ENCODE measurements at regions not wholly inside any gene's neighbourhood (a gene's known extent, or its start where the extent isn't known, plus 50 kb on each side); places are given as distances from the start of the nearest gene placed in this dataset.

DNA sequence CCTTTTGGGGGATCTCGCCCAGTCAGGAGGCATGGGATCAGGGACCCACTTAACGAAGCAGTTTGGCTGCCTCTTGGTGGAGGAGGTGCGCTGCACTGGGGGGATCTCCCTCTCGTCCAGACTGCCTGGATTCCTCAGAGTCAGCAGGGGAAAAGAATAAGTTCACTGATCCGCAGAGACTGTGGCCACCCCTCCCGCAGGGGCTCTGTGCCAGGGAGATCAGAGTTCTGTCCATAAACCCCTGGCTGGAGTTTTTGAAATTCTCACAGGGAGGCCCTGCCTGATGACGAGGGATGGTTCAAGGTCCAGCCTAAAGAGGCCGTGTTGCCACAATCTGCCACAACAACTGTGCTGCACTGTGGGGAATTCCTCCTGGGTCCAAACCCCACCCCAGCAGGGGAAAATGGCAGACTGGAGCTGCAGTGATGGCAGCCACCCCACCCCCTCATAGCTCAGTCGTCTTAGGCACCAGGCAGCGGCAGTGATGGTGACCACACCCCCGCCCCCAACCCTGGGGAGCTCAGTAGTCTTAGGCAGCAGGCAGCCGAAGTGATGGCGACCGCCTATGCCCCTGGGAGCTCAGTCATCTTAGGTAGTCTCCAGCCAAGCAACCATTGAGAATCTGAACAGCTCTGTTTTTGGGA is 273.8 kb upstream of the USP25 start:
- DNase-seq = no peak
- no peaks in the 10 kb centered on the region for H3K27me3 ChIP-seq (ENCODE audit: low read depth)
- TF ChIP-seq, protein P1, sequence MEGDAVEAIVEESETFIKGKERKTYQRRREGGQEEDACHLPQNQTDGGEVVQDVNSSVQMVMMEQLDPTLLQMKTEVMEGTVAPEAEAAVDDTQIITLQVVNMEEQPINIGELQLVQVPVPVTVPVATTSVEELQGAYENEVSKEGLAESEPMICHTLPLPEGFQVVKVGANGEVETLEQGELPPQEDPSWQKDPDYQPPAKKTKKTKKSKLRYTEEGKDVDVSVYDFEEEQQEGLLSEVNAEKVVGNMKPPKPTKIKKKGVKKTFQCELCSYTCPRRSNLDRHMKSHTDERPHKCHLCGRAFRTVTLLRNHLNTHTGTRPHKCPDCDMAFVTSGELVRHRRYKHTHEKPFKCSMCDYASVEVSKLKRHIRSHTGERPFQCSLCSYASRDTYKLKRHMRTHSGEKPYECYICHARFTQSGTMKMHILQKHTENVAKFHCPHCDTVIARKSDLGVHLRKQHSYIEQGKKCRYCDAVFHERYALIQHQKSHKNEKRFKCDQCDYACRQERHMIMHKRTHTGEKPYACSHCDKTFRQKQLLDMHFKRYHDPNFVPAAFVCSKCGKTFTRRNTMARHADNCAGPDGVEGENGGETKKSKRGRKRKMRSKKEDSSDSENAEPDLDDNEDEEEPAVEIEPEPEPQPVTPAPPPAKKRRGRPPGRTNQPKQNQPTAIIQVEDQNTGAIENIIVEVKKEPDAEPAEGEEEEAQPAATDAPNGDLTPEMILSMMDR (IDR thresholded peaks at IDR 0.05; ENCODE audit: borderline replicate concordance) = no peak
- H3K27ac ChIP-seq (replicated peaks) = no peak overlapping the region
- no peaks in the 10 kb centered on the region for H3K4me1 ChIP-seq
- peaks cover 5% of the 10 kb centered on the region for H3K9me3 ChIP-seq (replicated peaks)
- H3K4me3 ChIP-seq = no peak overlapping the region
- no peaks in the 10 kb centered on the region for H3K36me3 ChIP-seq
- intact Hi-C loops (cut with micrococcal nuclease) = no loop called here

DNA sequence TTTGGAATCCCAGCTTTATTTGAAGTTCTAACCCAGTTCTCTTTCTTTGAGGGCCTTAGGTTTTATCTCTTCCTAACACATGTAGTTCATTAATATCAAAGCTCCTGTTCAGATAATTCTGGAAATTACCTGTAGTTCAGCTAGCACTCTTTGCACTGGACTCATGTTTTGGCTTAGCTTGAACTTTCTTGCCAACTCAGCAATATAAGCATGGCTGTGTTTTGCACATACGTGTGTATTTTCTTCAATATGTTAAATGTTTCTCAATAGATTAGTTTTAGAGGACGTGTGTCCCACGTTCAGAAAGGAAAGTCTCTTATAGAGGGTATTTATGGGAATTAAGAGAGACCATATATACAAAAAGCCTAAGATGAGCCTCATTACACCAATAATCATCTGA is 271.8 kb upstream of the USP25 start:
- Histone ChIP-seq H3K4me3 (no peak overlapping the region), H3K36me3 (no peaks in the 10 kb centered on the region), H3K9me3 (replicated peaks) (no peaks in the 10 kb centered on the region), H3K27me3 (ENCODE audit: low read depth) (no peaks in the 10 kb centered on the region), H3K4me1 (no peaks in the 10 kb centered on the region), H3K27ac (replicated peaks) (no peak overlapping the region)
- TF ChIP-seq, protein P1 (IDR thresholded peaks at IDR 0.05; ENCODE audit: borderline replicate concordance) = no peak
- no peak for DNase-seq
- intact Hi-C loops (cut with micrococcal nuclease) = no loop called here

DNA sequence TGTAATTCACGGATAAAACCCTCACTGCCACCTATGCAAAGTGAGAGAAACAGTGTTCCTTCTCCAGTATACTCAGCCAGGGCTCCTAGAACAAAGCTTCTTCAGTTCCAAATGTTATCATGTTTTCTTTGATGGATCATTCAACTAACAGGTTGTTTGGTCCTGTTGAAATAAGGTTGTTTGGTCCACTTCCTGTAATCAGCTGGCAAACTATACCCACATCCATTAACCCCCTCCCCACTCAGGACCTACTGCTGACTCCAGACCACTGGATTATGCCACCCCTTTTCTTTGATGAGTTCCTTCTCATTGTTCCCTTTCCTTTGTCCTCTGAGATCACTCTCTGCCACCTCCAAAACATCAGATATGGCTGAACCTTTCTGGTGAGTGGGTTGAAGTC is 267.7 kb upstream of the USP25 start:
- Histone ChIP-seq H3K27me3 (ENCODE audit: low read depth) (no peaks in the 10 kb centered on the region), H3K36me3 (no peaks in the 10 kb centered on the region), H3K4me1 (no peaks in the 10 kb centered on the region), H3K9me3 (replicated peaks) (no peaks in the 10 kb centered on the region), H3K4me3 (no peak overlapping the region), H3K27ac (replicated peaks) (no peak overlapping the region)
- TF ChIP-seq, protein P1 (IDR thresholded peaks at IDR 0.05; ENCODE audit: borderline replicate concordance) = no peak
- intact Hi-C loops (cut with micrococcal nuclease) = no loop called here
- DNase-seq = no peak

DNA sequence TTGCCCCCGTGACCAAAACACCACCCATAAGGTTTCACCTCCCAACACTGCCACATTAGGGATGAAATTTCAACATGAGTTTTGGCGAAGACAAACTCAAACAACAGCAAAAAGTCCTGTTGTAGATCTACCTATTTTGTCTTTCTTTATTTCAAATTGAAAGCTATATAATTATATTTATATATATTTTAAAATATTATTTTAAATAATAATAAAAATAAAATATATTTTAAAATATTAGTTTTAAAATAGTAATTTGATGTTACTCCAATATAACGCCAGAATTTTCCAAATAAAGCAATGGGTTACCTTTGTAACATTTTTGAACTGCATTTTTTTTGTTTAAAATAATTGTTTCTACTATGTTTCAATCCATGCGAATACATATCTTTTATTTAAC is 263.5 kb upstream of the USP25 start:
- H3K27me3 ChIP-seq (ENCODE audit: low read depth) = no peaks in the 10 kb centered on the region
- H3K27ac ChIP-seq (replicated peaks) = no peak overlapping the region
- intact Hi-C loops (cut with micrococcal nuclease) = no loop called here
- no peaks in the 10 kb centered on the region for H3K9me3 ChIP-seq (replicated peaks)
- no peak overlapping the region for H3K4me3 ChIP-seq
- TF ChIP-seq, protein P1 (IDR thresholded peaks at IDR 0.05; ENCODE audit: borderline replicate concordance) = no peak
- DNase-seq = no peak
- peaks cover 5% of the 10 kb centered on the region for H3K4me1 ChIP-seq
- H3K36me3 ChIP-seq = no peaks in the 10 kb centered on the region

DNA sequence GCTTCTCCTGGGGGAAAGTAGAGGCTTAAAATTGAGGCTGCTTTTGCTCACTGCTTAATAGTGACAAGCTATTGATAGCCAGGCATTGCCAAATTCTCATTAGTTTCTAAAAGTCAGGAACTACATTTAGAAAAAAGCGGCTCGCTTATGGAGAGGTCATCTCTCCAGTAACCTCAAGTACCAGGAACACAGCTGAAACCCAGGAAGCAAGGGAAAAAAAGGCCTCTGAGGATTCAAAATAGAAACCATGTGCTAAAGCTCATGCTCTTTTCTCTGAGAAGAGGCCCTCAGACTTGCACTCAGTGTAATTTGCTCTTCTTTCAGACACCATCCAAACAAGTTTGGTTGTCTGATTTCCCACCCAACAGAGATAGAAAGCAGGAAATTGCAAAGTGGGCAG is 261.4 kb upstream of the USP25 start:
- Histone ChIP-seq H3K36me3 (no peaks in the 10 kb centered on the region), H3K9me3 (replicated peaks) (no peaks in the 10 kb centered on the region), H3K27me3 (ENCODE audit: low read depth) (no peaks in the 10 kb centered on the region), H3K27ac (replicated peaks) (no peak overlapping the region), H3K4me1 (peaks cover 10% of the 10 kb centered on the region), H3K4me3 (no peak overlapping the region)
- TF ChIP-seq, protein P1 (IDR thresholded peaks at IDR 0.05; ENCODE audit: borderline replicate concordance) = no peak
- DNase-seq = no peak
- intact Hi-C loops (cut with micrococcal nuclease) = no loop called here

Measured in left ventricle myocardium inferior (tissue), 1 donor.